GM18867 (cell line): ENCODE measurements at regions not wholly inside any gene's neighbourhood (a gene's known extent, or its start where the extent isn't known, plus 50 kb on each side); places are given as distances from the start of the nearest gene placed in this dataset.
"Not testable (repeated sequence)": the region's sequence is repeated elsewhere in the genome, so short reads cannot be mapped to it uniquely, and the experiment has no call there.

ENCODE experiments used
- ATAC-seq: cut with Tn5 transposase; IDR thresholded peaks from one replicate; pipeline ENCODE4 v1.9.1; 2021; ENCODE audit warnings: mild to moderate bottlenecking, moderate library complexity; ENCODE audit not compliant: unreplicated experiment

GRCh38 chr21:28614791-28615190 is 377.9 kb downstream of the LTN1 start:
- ATAC-seq: no peak

GRCh38 chr21:28608646-28609045 is 384.0 kb downstream of the LTN1 start:
- no peak for ATAC-seq

GRCh38 chr21:28607545-28607944 is 385.1 kb downstream of the LTN1 start:
- no peak for ATAC-seq

- peak; percentile 99 for ATAC-seq
These were observed 387.6 kb downstream of the LTN1 start for GRCh38 chr21:28604946-28605537.

DNA sequence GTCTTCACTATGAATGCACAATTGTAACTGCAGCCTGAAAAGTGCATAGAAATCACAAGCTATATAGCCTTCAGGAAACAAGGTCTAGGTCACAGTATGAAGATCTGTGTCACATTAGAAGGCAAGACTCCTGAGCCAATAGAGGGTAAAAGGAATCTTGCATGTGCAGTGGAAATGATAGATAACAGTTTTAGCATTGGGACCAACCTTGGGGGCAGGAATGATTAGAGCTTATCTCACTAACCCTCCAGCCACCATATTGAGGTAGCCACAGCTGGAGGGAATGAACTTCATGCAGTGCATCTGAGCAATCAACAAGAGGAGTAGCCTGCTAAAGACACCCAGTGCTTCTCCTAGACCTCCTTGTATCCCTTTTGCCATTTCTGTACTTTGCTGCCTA is 390.1 kb downstream of the LTN1 start:
- no peak for ATAC-seq

GRCh38 chr21:28598214-28598613 is 394.5 kb downstream of the LTN1 start:
- ATAC-seq: no peak

- no peak for ATAC-seq
These were observed 400.3 kb downstream of the LTN1 start for GRCh38 chr21:28592205-28592865.

- no peak for ATAC-seq
These were observed 402.0 kb downstream of the LTN1 start for GRCh38 chr21:28590676-28591075.

- ATAC-seq: no peak
These were observed 402.7 kb downstream of the LTN1 start for GRCh38 chr21:28590026-28590425.

- ATAC-seq: no peak
These were observed 403.7 kb downstream of the LTN1 start for GRCh38 chr21:28588997-28589396.

- no peak for ATAC-seq
These were observed 404.9 kb downstream of the LTN1 start for GRCh38 chr21:28587748-28588147.

GRCh38 chr21:28581976-28582375 is 410.7 kb downstream of the LTN1 start:
- no peak for ATAC-seq

- not testable (repeated sequence) for ATAC-seq
These were observed 411.4 kb downstream of the LTN1 start for GRCh38 chr21:28581311-28581731.

- ATAC-seq: no peak
These were observed 412.1 kb downstream of the LTN1 start for GRCh38 chr21:28580585-28580984.

GRCh38 chr21:28579986-28580550 is 412.6 kb downstream of the LTN1 start:
- ATAC-seq: no peak

GRCh38 chr21:28568692-28569091 is 424.0 kb downstream of the LTN1 start:
- ATAC-seq: no peak

- not testable (repeated sequence) for ATAC-seq
These were observed 428.7 kb downstream of the LTN1 start for GRCh38 chr21:28563933-28564332.

DNA sequence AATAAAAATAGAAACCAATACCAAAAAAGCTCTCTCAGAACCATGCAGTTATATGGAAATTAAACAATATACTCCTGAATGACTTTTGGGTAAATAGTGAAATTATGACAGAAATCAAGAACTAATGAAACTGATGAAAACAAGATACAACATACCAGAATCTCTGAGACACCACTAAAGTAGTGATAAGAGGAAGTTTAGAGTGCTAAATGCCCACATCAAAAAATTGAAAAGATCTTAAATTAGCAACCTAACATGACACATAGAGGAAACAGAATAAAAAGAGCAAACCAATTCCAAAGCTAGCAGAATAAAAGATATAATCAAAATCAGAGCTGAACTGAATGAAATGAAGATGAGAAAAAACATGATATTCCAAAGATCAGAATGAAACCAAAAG is 430.9 kb downstream of the LTN1 start:
- no peak for ATAC-seq

GRCh38 chr21:28554660-28555475 is 437.8 kb downstream of the LTN1 start:
- ATAC-seq: no peak

GRCh38 chr21:28550057-28550825 is 442.4 kb downstream of the LTN1 start:
- ATAC-seq: no peak

- no peak for ATAC-seq
These were observed 444.4 kb downstream of the LTN1 start for GRCh38 chr21:28548291-28548690.
